Lung microvascular endothelial cell (primary cell): ENCODE measurements at regions not wholly inside any gene's neighbourhood (a gene's known extent, or its start where the extent isn't known, plus 50 kb on each side); places are given as distances from the start of the nearest gene placed in this dataset.
A peak's percentile ranks its signal among the peaks of the same experiment; 100 is the strongest.

ENCODE experiments used
- DNase-seq, 2 donors: peaks; one replicate each; pipeline versions ENCODE4 v3.0.0 to v3.0.0-alpha.2; 2010; ENCODE audit warnings: low read depth in 2 of 2

DNA sequence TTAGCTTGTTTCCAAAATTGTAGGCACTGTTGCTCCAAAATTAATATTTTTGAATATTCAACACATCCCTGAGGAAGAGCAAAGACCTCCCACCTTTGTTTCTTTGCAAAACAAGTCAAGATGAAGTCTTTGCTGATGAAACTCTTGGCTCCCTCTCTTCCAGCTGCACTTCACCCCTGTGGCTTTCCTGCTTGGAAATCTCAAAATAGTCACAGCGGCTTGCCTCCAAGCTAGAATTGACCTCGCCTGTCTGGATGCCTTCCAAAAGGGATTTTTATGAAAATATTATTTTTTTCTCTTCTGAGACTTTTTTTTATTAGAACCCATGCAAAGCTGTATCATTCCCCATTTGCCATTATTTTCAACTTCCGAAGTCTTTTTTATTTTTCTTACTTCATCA lies 71.1 kb upstream of the MROH9 start:
- DNase-seq = no peak

GRCh38 chr1:170864876-170865538 lies 70.3 kb upstream of the MROH9 start:
- no peak for DNase-seq

- DNase-seq = no peak
These were observed 68.7 kb upstream of the MROH9 start for GRCh38 chr1:170866646-170867045.

DNA sequence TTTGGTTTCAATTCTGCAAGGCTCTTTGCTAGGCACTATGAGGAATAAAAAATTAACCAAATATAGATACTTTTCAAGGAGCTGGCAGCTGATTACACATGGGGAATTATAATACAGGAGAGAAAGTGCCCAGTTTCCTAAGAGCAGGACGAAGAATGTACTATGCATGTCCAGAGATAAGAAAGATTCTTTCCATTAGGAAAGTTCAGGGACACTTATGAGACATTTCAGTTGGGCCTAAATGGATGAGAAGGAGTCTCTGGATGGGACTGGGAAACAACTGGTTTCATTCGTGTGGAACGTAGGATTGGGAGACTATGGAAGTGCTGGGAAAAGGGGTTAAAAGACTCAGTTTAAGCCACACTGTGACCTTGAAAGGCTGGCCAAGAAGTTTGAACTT lies 63.5 kb upstream of the MROH9 start:
- no peak for DNase-seq

- DNase-seq = no peak
These were observed 62.7 kb upstream of the MROH9 start for GRCh38 chr1:170872663-170873062.

DNA sequence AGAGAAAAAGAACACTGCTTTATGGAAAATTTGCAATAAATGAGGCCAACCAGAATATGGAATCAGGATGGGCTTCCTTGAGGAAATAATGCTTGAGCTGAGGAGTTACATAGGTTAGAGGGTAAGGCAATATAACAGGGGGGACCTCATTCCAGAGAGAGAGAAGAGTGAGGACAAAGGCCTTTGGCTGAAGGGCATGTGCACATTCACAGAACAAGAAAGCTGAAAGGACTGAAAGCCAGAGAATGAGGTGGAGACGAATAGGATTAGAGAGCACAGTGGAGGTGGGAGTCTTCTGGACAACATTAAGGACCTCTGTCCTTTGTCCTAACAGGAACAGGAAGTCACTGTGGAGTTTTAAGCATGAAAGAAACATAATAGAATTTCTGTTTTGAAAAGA lies 60.7 kb upstream of the MROH9 start:
- no peak for DNase-seq

- DNase-seq = peak; percentile 52 to 54
These were observed 53.8 kb upstream of the MROH9 start for GRCh38 chr1:170881268-170882265.
